ENCODE measurements at regions not wholly inside any gene's neighbourhood (a gene's known extent, or its start where the extent isn't known, plus 50 kb on each side); places are given as distances from the start of the nearest gene placed in this dataset.

- no peak overlapping the region for H3K27ac Mint-ChIP-seq
- no peaks in the 10 kb centered on the region for H3K36me3 Mint-ChIP-seq
- peak overlapping the region; percentile 72 for H3K4me3 Mint-ChIP-seq
- no peak for DNase-seq (ENCODE audit: low spot score)
- no peaks in the 10 kb centered on the region for H3K9me3 Mint-ChIP-seq
- TF ChIP-seq GRHL2 (CRISPR knock-in tag; IDR thresholded peaks at IDR 0.05; ENCODE audit: insufficient replicate concordance, severe bottlenecking) (no peak), ZNF138 (CRISPR knock-in tag; conservative IDR thresholded peaks at IDR 0.05) (no peak), PRRX2 (CRISPR knock-in tag; IDR thresholded peaks at IDR 0.05) (no peak), ATF6 (CRISPR knock-in tag; IDR thresholded peaks at IDR 0.05) (no peak), ZBTB43 (CRISPR knock-in tag; IDR thresholded peaks at IDR 0.05) (no peak), NR2C2 (CRISPR knock-in tag; IDR thresholded peaks at IDR 0.05) (no peak), NR1H2 (CRISPR knock-in tag; IDR thresholded peaks at IDR 0.05) (no peak), ZNF532 (CRISPR knock-in tag; IDR thresholded peaks at IDR 0.05; ENCODE audit: borderline replicate concordance) (no peak), ZNF396 (CRISPR knock-in tag; IDR thresholded peaks at IDR 0.05; ENCODE audit: borderline replicate concordance) (no peak), CBFB (CRISPR knock-in tag; IDR thresholded peaks at IDR 0.05; ENCODE audit: low read depth) (no peak), ZBTB21 (CRISPR knock-in tag; IDR thresholded peaks at IDR 0.05; ENCODE audit: borderline replicate concordance) (no peak), ATF3 (CRISPR knock-in tag; conservative IDR thresholded peaks at IDR 0.05) (no peak), FOXJ3 (CRISPR knock-in tag; IDR thresholded peaks at IDR 0.05; ENCODE audit: borderline replicate concordance) (no peak), OVOL2 (CRISPR knock-in tag; IDR thresholded peaks at IDR 0.05; ENCODE audit: borderline replicate concordance) (no peak), MLX (CRISPR knock-in tag; IDR thresholded peaks at IDR 0.05) (no peak), ZMAT4 (CRISPR knock-in tag; IDR thresholded peaks at IDR 0.05) (no peak), FOXP4 (CRISPR knock-in tag; IDR thresholded peaks at IDR 0.05) (no peak)
- H3K4me1 Mint-ChIP-seq, result peaks cover 34% of the 10 kb centered on the region
- ChIA-PET CTCF (interaction anchor here (0.7 to 1.6 kb wide), 6 partner anchors 10 to 316 kb away, joined by 3 to 5 read pairs (median 3); no protein-coding TSS in a partner anchor), POLR2A (interaction anchor here (0.7 to 1.1 kb wide), 2 partner anchors 11 to 70 kb away, joined by 4 to 10 read pairs; partner anchors contain the start of gene TNRC6C)
- H3K27me3 Mint-ChIP-seq (ENCODE audit: low read depth), result peaks cover 33% of the 10 kb centered on the region
- no peak for ATAC-seq
These were observed 70.0 kb upstream of the TNRC6C start for GRCh38 chr17:77888242-77889134.

All from WTC11 (cell line).